A549 (cell line): ENCODE measurements at regions not wholly inside any gene's neighbourhood (a gene's known extent, or its start where the extent isn't known, plus 50 kb on each side); places are given as distances from the start of the nearest gene placed in this dataset.

Experiments
- ATAC-seq, 2 experiments: fragments of 200-7000 bp in 1 of 2; fragments of >200 bp in 1 of 2; cut with Nextera tagmentation in 1 of 2; cut with Tn5 transposase in 1 of 2; 3 replicates each; pipeline versions ENCODE4 v1.8.0 to v1.9.1; 2018 to 2020; ENCODE audit warnings: mild to moderate bottlenecking in 1 of 2, moderate library complexity in 1 of 2
- CTCF ChIA-PET: fragments of 300-600 bp; sonication (Branson Sonifier 250); formaldehyde crosslinking; extraction: SDS; loops from one replicate; lab custom pipeline; 2021; ENCODE audit warnings: antibody characterized with exemption, inconsistent platforms; lab: Yijun Ruan, JAX
- POLR2A ChIA-PET: fragments of 350-600 bp; formaldehyde crosslinking; extraction: SDS; loops from one replicate; lab custom pipeline; 2021; ENCODE audit warnings: antibody characterized with exemption, inconsistent platforms; lab: Yijun Ruan, JAX
- DNase-seq, 2 experiments: peaks; one replicate each; pipeline versions ENCODE4 v3.0.0 to v3.0.0-alpha.2; 2011 to 2016; ENCODE audit warnings: low read depth in 1 of 2, low spot score in 1 of 2
- FAIRE-seq: peaks from 2 replicates; lab custom pipeline; 2011; peaks lifted over from hg19 to GRCh38; lab: Jason Lieb, UNC
- H3K27ac ChIP-seq, 2 experiments: fragments of >200 bp; sonication (Bioruptor Twin); formaldehyde crosslinking; 3 replicates each; pipeline ENCODE4 v1.5.1; 2016 to 2017
- H3K4me1 ChIP-seq: fragments of >200 bp; sonication (Bioruptor Twin); formaldehyde crosslinking; 3 replicates; pipeline ENCODE4 v1.6.1; 2016
- H3K4me2 ChIP-seq: fragments of >200 bp; sonication (Bioruptor Twin); formaldehyde crosslinking; 3 replicates; pipeline ENCODE4 v1.6.1; 2016
- H3K4me3 ChIP-seq: fragments of >200 bp; sonication (Bioruptor Twin); formaldehyde crosslinking; 3 replicates; pipeline ENCODE4 v1.5.1; 2016
- H3K9me3 ChIP-seq: fragments of >200 bp; sonication (Bioruptor Twin); formaldehyde crosslinking; 3 replicates; pipeline ENCODE4 v1.6.1; 2016
- BHLHE40 ChIP-seq: IDR thresholded peaks from 2 replicates; pipeline ENCODE4 v1.6.1; 2012; ENCODE audit warnings: low read depth, low read length, inconsistent platforms
- CBX2 ChIP-seq: fragments of 200-600 bp; sonication (generic); IDR thresholded peaks from 2 replicates; pipeline ENCODE4 v1.6.1; 2016; ENCODE audit warnings: low read depth, mild to moderate bottlenecking, borderline replicate concordance
- CBX8 ChIP-seq: fragments of 200-600 bp; sonication (generic); IDR thresholded peaks from 2 replicates; pipeline ENCODE4 v1.6.1; 2016
- CEBPB ChIP-seq, 2 experiments: fragments of >200 bp in 1 of 2; sonication (Bioruptor Twin) in 1 of 2; formaldehyde crosslinking in 1 of 2; IDR thresholded peaks; 2 replicates each; pipeline ENCODE4 v1.6.1; 2012 to 2016
- CHD4 ChIP-seq: fragments of 200-600 bp; sonication (generic); IDR thresholded peaks from 2 replicates; pipeline ENCODE4 v1.6.1; 2016; ENCODE audit warnings: antibody characterized with exemption, mild to moderate bottlenecking, borderline replicate concordance
- CTCF ChIP-seq: fragments of >200 bp; sonication (Bioruptor Twin); formaldehyde crosslinking; IDR thresholded peaks from 3 replicates; pipeline ENCODE4 v1.5.1; 2016
- EP300 ChIP-seq, 2 experiments: fragments of >200 bp; sonication (Bioruptor Twin); formaldehyde crosslinking; IDR thresholded peaks; 2 replicates in 1 of 2; 3 replicates in 1 of 2; pipeline ENCODE4 v1.6.1; 2016 to 2017
- ESRRA ChIP-seq: fragments of 150-350 bp; IDR thresholded peaks from 2 replicates; pipeline ENCODE4 v1.6.1; 2014; ENCODE audit warnings: mild to moderate bottlenecking, low read length, borderline replicate concordance
- HDAC2 ChIP-seq: fragments of 200-600 bp; sonication (generic); IDR thresholded peaks from 2 replicates; pipeline ENCODE4 v1.6.1; 2016
- HEYL ChIP-seq: fragments of 250-450 bp; sonication (Bioruptor Pico); IDR thresholded peaks from 2 replicates; pipeline ENCODE4 v1.8.0; 2021; ENCODE audit warnings: mild to moderate bottlenecking, moderate library complexity
- HOXA7 ChIP-seq: fragments of 250-450 bp; sonication (Bioruptor Pico); IDR thresholded peaks from 2 replicates; pipeline ENCODE4 v1.5.0; 2020; ENCODE audit warnings: mild to moderate bottlenecking, moderate library complexity
- HOXB13 ChIP-seq: fragments of 250-450 bp; sonication (Bioruptor Pico); IDR thresholded peaks from 2 replicates; pipeline ENCODE4 v1.5.0; 2020; ENCODE audit warnings: low read depth, mild to moderate bottlenecking, moderate library complexity
- JUNB ChIP-seq: fragments of >200 bp; sonication (Bioruptor Twin); formaldehyde crosslinking; IDR thresholded peaks from 2 replicates; pipeline ENCODE4 v1.6.1; 2016
- NPAS2 ChIP-seq: fragments of 250-450 bp; sonication (Bioruptor Pico); IDR thresholded peaks from 2 replicates; pipeline ENCODE4 v1.8.0; 2022; ENCODE audit warnings: mild to moderate bottlenecking, moderate library complexity, borderline replicate concordance
- PHF8 ChIP-seq: fragments of 200-600 bp; sonication (generic); IDR thresholded peaks from 2 replicates; pipeline ENCODE4 v1.6.1; 2016; ENCODE audit warnings: low read depth, mild to moderate bottlenecking, antibody characterized with exemption, moderate library complexity, borderline replicate concordance
- POLR2AphosphoS2 ChIP-seq: conservative IDR thresholded peaks from 2 replicates; pipeline ENCODE4 v1.6.1; 2012; ENCODE audit warnings: low read length, improper control_type of control experiment, inconsistent platforms
- RAD21 ChIP-seq, 2 experiments: fragments of >200 bp in 1 of 2; sonication (Bioruptor Twin) in 1 of 2; formaldehyde crosslinking in 1 of 2; IDR thresholded peaks in 1 of 2; conservative IDR thresholded peaks in 1 of 2; 2 replicates in 1 of 2; 3 replicates in 1 of 2; pipeline ENCODE4 v1.6.1; 2012 to 2018; ENCODE audit warnings: inconsistent platforms in 1 of 2
- RARB ChIP-seq: fragments of 250-450 bp; sonication (Bioruptor Pico); IDR thresholded peaks from 2 replicates; pipeline ENCODE4 v1.8.0; 2021; ENCODE audit warnings: mild to moderate bottlenecking, moderate library complexity
- RCOR1 ChIP-seq: fragments of 150-350 bp; IDR thresholded peaks from 2 replicates; pipeline ENCODE4 v1.6.1; 2014; ENCODE audit warnings: antibody characterized with exemption, low read length, low read depth
- RFX5 ChIP-seq: fragments of 450-650 bp; IDR thresholded peaks from 2 replicates; pipeline ENCODE4 v1.7.1; 2014; ENCODE audit warnings: antibody characterized with exemption, mild to moderate bottlenecking, moderate library complexity
- SMC3 ChIP-seq: fragments of >200 bp; sonication (Bioruptor Twin); formaldehyde crosslinking; IDR thresholded peaks from 3 replicates; pipeline ENCODE4 v1.6.1; 2018; ENCODE audit warnings: inconsistent platforms
- TFCP2L1 ChIP-seq: fragments of 250-450 bp; sonication (Bioruptor Pico); IDR thresholded peaks from 2 replicates; pipeline ENCODE4 v1.5.0; 2021; ENCODE audit warnings: mild to moderate bottlenecking
- TP53 ChIP-seq: fragments of 250-450 bp; sonication (Bioruptor Pico); IDR thresholded peaks from 2 replicates; pipeline ENCODE4 v1.5.0; 2021; ENCODE audit warnings: mild to moderate bottlenecking, moderate library complexity
- WGBS: methylation state at CpG from one replicate; pipeline ENCODE4 v1.1.6; 2017; ENCODE audit errors: missing lambda C conversion rate; 5-methylcytosine and 5-hydroxymethylcytosine counted together
- TF ChIP-seq, protein P1 (sequence below): fragments of >200 bp; sonication (Bioruptor Twin); formaldehyde crosslinking; IDR thresholded peaks from 3 replicates; pipeline ENCODE4 v1.6.1; 2016
- TF ChIP-seq, protein P2 (sequence below): fragments of 450-650 bp; IDR thresholded peaks from 2 replicates; pipeline ENCODE4 v1.6.1; 2014; ENCODE audit warnings: antibody characterized with exemption
- TF ChIP-seq, protein P3 (sequence below): fragments of >200 bp; sonication (Bioruptor Twin); formaldehyde crosslinking; IDR thresholded peaks from 2 replicates; pipeline ENCODE4 v1.6.1; 2016

DNA sequence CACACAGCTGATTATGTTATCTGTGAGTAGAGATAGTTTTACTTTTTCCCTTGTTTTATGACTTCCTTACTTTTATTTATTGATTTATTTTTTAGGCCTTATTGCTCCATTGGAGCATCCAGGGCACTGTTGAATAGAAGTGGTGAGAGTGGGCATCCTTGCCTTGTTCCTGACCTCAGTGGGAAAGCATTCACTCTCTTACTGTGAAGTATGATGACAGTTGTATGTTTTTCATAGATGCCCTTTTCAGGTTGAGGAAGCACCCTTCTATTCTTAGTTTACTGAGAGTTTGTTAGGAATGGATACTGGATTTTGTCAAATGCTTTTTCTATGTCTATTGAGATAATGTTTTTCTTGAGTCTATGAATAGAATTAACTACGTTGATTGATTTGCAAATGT is 88.6 kb downstream of the XRCC2 start:
- ATAC-seq (no peak), FAIRE-seq (no peak), DNase-seq (no peak)
- Histone ChIP-seq H3K4me2 (no peak overlapping the region), H3K27ac (no peak overlapping the region), H3K9me3 (no peaks in the 10 kb centered on the region), H3K4me1 (0 out of 3 replicates have a peak, but pooled peaks cover 4% of the 10 kb centered on the region), H3K4me3 (no peak overlapping the region)
- CTCF ChIA-PET, result no interaction called here
- TF ChIP-seq, protein P1, sequence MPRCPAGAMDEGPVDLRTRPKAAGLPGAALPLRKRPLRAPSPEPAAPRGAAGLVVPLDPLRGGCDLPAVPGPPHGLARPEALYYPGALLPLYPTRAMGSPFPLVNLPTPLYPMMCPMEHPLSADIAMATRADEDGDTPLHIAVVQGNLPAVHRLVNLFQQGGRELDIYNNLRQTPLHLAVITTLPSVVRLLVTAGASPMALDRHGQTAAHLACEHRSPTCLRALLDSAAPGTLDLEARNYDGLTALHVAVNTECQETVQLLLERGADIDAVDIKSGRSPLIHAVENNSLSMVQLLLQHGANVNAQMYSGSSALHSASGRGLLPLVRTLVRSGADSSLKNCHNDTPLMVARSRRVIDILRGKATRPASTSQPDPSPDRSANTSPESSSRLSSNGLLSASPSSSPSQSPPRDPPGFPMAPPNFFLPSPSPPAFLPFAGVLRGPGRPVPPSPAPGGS, result no peak
- TF ChIP-seq RARB (CRISPR knock-in tag) (no peak), RCOR1 (no peak), ESRRA (no peak), HOXB13 (no peak), NPAS2 (no peak), CHD4 (no peak), TP53 (CRISPR knock-in tag) (no peak), HEYL (no peak), SMC3 (no peak), RAD21 (conservative IDR thresholded peaks at IDR 0.05 in 1 of 2, IDR thresholded peaks at IDR 0.05 in 1 of 2) (no peak), JUNB (no peak), POLR2AphosphoS2 (no peak), PHF8 (no peak), HDAC2 (no peak)
- TF ChIP-seq, protein P2, sequence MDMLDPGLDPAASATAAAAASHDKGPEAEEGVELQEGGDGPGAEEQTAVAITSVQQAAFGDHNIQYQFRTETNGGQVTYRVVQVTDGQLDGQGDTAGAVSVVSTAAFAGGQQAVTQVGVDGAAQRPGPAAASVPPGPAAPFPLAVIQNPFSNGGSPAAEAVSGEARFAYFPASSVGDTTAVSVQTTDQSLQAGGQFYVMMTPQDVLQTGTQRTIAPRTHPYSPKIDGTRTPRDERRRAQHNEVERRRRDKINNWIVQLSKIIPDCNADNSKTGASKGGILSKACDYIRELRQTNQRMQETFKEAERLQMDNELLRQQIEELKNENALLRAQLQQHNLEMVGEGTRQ, result no peak
- TF ChIP-seq, protein P3, sequence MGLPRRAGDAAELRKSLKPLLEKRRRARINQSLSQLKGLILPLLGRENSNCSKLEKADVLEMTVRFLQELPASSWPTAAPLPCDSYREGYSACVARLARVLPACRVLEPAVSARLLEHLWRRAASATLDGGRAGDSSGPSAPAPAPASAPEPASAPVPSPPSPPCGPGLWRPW, result no peak
- 66% methylated on average over 1 of the region's 1 CpG for WGBS
- POLR2A ChIA-PET, result no interaction called here

- ChIA-PET CTCF (no interaction called here), POLR2A (no interaction called here)
- FAIRE-seq, result no peak
- no peaks in the 10 kb centered on the region for H3K9me3 ChIP-seq
- DNase-seq, result no peak
- no peak overlapping the region for H3K4me2 ChIP-seq
- WGBS, result 48% methylated on average over 3 of the region's 3 CpGs
- TF ChIP-seq CBX2 (no peak), HOXA7 (CRISPR knock-in tag) (no peak), RCOR1 (no peak), CBX8 (no peak), TFCP2L1 (no peak), BHLHE40 (no peak), RARB (CRISPR knock-in tag) (no peak), RFX5 (no peak), CEBPB (IDR thresholded peaks at IDR 0.05) (no peak), SMC3 (no peak), CTCF (no peak), EP300 (IDR thresholded peaks at IDR 0.05) (no peak)
- H3K27ac ChIP-seq, result no peak overlapping the region
- 0 out of 3 replicates have a peak, but pooled peaks cover under 1% of the 10 kb centered on the region for H3K4me1 ChIP-seq
- no peak for ATAC-seq
- H3K4me3 ChIP-seq, result no peak overlapping the region
Observed at GRCh38 chr7:152583006-152583405, 92.9 kb downstream of the XRCC2 start.
